ENCODE measurements at regions not wholly inside any gene's neighbourhood (a gene's known extent, or its start where the extent isn't known, plus 50 kb on each side); places are given as distances from the start of the nearest gene placed in this dataset.
"Not testable (repeated sequence)": the region's sequence is repeated elsewhere in the genome, so short reads cannot be mapped to it uniquely, and the experiment has no call there.

- 75% methylated on average over 3 of the region's 5 CpGs for WGBS (ENCODE audit: insufficient coverage)
- H3K4me1 ChIP-seq (ENCODE audit: control insufficient read depth, insufficient read depth, low read length) = no peaks in the 10 kb centered on the region
- no peaks in the 10 kb centered on the region for H3K27me3 ChIP-seq (ENCODE audit: control insufficient read depth, insufficient read depth, low read length)
- no peaks in the 10 kb centered on the region for H3K9me3 ChIP-seq (ENCODE audit: control insufficient read depth, insufficient read depth, low read length)
- no peak overlapping the region for H3K4me3 ChIP-seq (ENCODE audit: low read depth, low read length)
- DNase-seq (ENCODE audit: low read depth in 4 of 6, low spot score in 6 of 6) = no peak
- peaks cover 3% of the 10 kb centered on the region for H3K36me3 ChIP-seq (ENCODE audit: control insufficient read depth, insufficient read depth, low read length)
- no peak overlapping the region for H3K27ac ChIP-seq (ENCODE audit: low read depth, low read length)
Observed at GRCh38 chr13:110989331-110989730, 74.5 kb upstream of the ANKRD10 start.

GRCh38 chr13:110985541-110985940, 70.7 kb upstream of the ANKRD10 start:
- H3K4me1 ChIP-seq (ENCODE audit: control insufficient read depth, insufficient read depth, low read length) = no peaks in the 10 kb centered on the region
- H3K27ac ChIP-seq (ENCODE audit: low read depth, low read length) = no peak overlapping the region
- H3K4me3 ChIP-seq (ENCODE audit: low read depth, low read length) = no peak overlapping the region
- no peaks in the 10 kb centered on the region for H3K27me3 ChIP-seq (ENCODE audit: control insufficient read depth, insufficient read depth, low read length)
- H3K36me3 ChIP-seq (ENCODE audit: control insufficient read depth, insufficient read depth, low read length) = no peaks in the 10 kb centered on the region
- WGBS (ENCODE audit: insufficient coverage) = no CpG with 5 or more reads among the region's 2 CpGs
- H3K9me3 ChIP-seq (ENCODE audit: control insufficient read depth, insufficient read depth, low read length) = no peaks in the 10 kb centered on the region
- DNase-seq (ENCODE audit: low read depth in 4 of 6, low spot score in 6 of 6) = peak in 1 of 6 donors; percentile 7

DNA sequence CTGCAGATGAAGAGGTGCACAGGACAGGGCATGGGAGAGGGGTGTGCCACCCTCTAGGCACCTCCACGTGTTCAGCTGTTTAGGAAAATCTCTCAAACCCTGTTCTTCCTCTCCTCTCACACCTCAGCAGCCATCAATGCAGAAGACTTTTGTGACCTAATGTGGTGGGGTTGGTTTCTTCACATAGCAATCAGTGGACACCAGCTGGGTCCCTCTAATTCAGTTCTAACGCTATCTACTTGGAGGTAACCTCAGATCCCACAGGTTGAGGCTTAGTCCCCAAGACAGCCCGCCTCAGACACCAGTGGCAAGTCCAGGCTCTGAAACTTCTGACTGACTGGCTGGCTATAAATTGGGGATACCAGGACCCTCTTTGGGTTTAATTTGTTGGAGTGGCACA, 69.9 kb upstream of the ANKRD10 start:
- Histone ChIP-seq H3K4me3 (ENCODE audit: low read depth, low read length) (no peak overlapping the region), H3K36me3 (ENCODE audit: control insufficient read depth, insufficient read depth, low read length) (no peaks in the 10 kb centered on the region), H3K4me1 (ENCODE audit: control insufficient read depth, insufficient read depth, low read length) (no peaks in the 10 kb centered on the region), H3K9me3 (ENCODE audit: control insufficient read depth, insufficient read depth, low read length) (no peaks in the 10 kb centered on the region), H3K27ac (ENCODE audit: low read depth, low read length) (no peak overlapping the region), H3K27me3 (ENCODE audit: control insufficient read depth, insufficient read depth, low read length) (no peaks in the 10 kb centered on the region)
- DNase-seq (ENCODE audit: low read depth in 4 of 6, low spot score in 6 of 6) = no peak
- WGBS (ENCODE audit: insufficient coverage) = 65% methylated on average over 2 of the region's 3 CpGs

GRCh38 chr13:110984381-110984780, 69.5 kb upstream of the ANKRD10 start:
- Histone ChIP-seq H3K4me1 (ENCODE audit: control insufficient read depth, insufficient read depth, low read length) (no peaks in the 10 kb centered on the region), H3K27ac (ENCODE audit: low read depth, low read length) (no peak overlapping the region), H3K9me3 (ENCODE audit: control insufficient read depth, insufficient read depth, low read length) (no peaks in the 10 kb centered on the region), H3K4me3 (ENCODE audit: low read depth, low read length) (no peak overlapping the region), H3K27me3 (ENCODE audit: control insufficient read depth, insufficient read depth, low read length) (no peaks in the 10 kb centered on the region), H3K36me3 (ENCODE audit: control insufficient read depth, insufficient read depth, low read length) (no peaks in the 10 kb centered on the region)
- peak in 2 of 6 donors; percentile 14 to 87 for DNase-seq (ENCODE audit: low read depth in 4 of 6, low spot score in 6 of 6)
- 86% methylated on average over 4 of the region's 5 CpGs for WGBS (ENCODE audit: insufficient coverage)

DNA sequence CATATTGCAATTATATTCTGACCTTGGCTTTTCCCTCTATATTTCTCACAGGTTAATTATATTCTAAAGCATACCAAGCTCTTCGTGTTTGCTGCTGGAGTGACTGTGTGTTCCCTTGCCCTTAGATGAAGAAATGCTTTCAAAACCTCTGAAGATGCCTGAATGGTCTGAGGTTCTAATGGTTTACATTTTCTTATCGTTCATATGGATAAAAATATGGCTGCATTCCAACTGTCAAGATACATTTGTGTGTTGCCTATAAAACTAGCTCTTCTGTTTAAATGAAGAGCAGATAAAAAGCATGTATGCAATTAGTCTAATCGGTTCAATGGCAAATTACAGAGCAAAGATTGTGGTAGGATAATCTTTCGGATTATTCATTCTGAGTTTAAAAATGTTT, 68.4 kb upstream of the ANKRD10 start:
- no CpG with 5 or more reads among the region's 4 CpGs for WGBS (ENCODE audit: insufficient coverage)
- Histone ChIP-seq H3K27ac (ENCODE audit: low read depth, low read length) (no peak overlapping the region), H3K27me3 (ENCODE audit: control insufficient read depth, insufficient read depth, low read length) (no peaks in the 10 kb centered on the region), H3K36me3 (ENCODE audit: control insufficient read depth, insufficient read depth, low read length) (no peaks in the 10 kb centered on the region), H3K4me1 (ENCODE audit: control insufficient read depth, insufficient read depth, low read length) (no peaks in the 10 kb centered on the region), H3K4me3 (ENCODE audit: low read depth, low read length) (no peak overlapping the region), H3K9me3 (ENCODE audit: control insufficient read depth, insufficient read depth, low read length) (no peaks in the 10 kb centered on the region)
- peak in 1 of 6 donors; percentile 2 for DNase-seq (ENCODE audit: low read depth in 4 of 6, low spot score in 6 of 6)

DNA sequence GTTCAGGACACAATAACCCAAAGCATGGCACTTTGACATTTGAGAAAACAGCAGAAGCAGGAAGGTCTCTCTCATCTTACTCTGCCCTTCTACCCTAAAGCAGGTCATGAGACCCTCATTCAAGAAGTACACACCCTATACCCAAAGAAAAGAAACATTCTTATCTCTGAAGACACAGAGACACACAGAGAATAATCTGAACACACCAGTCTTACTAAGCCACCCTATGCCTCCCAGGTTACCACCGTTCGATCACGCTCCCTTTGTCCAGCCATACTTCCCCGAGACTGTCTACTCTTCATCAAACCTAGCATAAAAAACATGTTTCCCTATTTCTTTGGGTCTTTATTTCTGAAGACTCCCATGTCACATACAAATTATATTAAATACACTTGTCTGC, 66.5 kb upstream of the ANKRD10 start:
- Histone ChIP-seq H3K4me3 (ENCODE audit: low read depth, low read length) (no peak overlapping the region), H3K36me3 (ENCODE audit: control insufficient read depth, insufficient read depth, low read length) (no peaks in the 10 kb centered on the region), H3K9me3 (ENCODE audit: control insufficient read depth, insufficient read depth, low read length) (no peaks in the 10 kb centered on the region), H3K4me1 (ENCODE audit: control insufficient read depth, insufficient read depth, low read length) (no peaks in the 10 kb centered on the region), H3K27me3 (ENCODE audit: control insufficient read depth, insufficient read depth, low read length) (no peaks in the 10 kb centered on the region), H3K27ac (ENCODE audit: low read depth, low read length) (no peak overlapping the region)
- 94% methylated on average over 4 of the region's 4 CpGs for whole genome bisulfite sequencing (ENCODE audit: insufficient coverage)
- DNase-seq (ENCODE audit: low read depth in 4 of 6, low spot score in 6 of 6) = no peak

GRCh38 chr13:110980921-110981320, 66.1 kb upstream of the ANKRD10 start:
- WGBS (ENCODE audit: insufficient coverage) = 62% methylated on average over 3 of the region's 3 CpGs
- Histone ChIP-seq H3K4me3 (ENCODE audit: low read depth, low read length) (no peak overlapping the region), H3K4me1 (ENCODE audit: control insufficient read depth, insufficient read depth, low read length) (no peaks in the 10 kb centered on the region), H3K9me3 (ENCODE audit: control insufficient read depth, insufficient read depth, low read length) (no peaks in the 10 kb centered on the region), H3K36me3 (ENCODE audit: control insufficient read depth, insufficient read depth, low read length) (no peaks in the 10 kb centered on the region), H3K27ac (ENCODE audit: low read depth, low read length) (no peak overlapping the region), H3K27me3 (ENCODE audit: control insufficient read depth, insufficient read depth, low read length) (no peaks in the 10 kb centered on the region)
- peak in 1 of 6 donors; percentile 14 for DNase-seq (ENCODE audit: low read depth in 4 of 6, low spot score in 6 of 6)

GRCh38 chr13:110979149-110979548, 64.3 kb upstream of the ANKRD10 start:
- H3K27me3 ChIP-seq (ENCODE audit: control insufficient read depth, insufficient read depth, low read length) = not testable (repeated sequence)
- 100% methylated on average over 1 of the region's 5 CpGs for WGBS (ENCODE audit: insufficient coverage)

GRCh38 chr13:110978390-110978789, 63.5 kb upstream of the ANKRD10 start:
- DNase-seq (ENCODE audit: low read depth in 4 of 6, low spot score in 6 of 6) = no peak
- Histone ChIP-seq H3K4me1 (ENCODE audit: control insufficient read depth, insufficient read depth, low read length) (no peaks in the 10 kb centered on the region), H3K4me3 (ENCODE audit: low read depth, low read length) (no peak overlapping the region), H3K27me3 (ENCODE audit: control insufficient read depth, insufficient read depth, low read length) (no peaks in the 10 kb centered on the region), H3K36me3 (ENCODE audit: control insufficient read depth, insufficient read depth, low read length) (no peaks in the 10 kb centered on the region), H3K27ac (ENCODE audit: low read depth, low read length) (no peak overlapping the region), H3K9me3 (ENCODE audit: control insufficient read depth, insufficient read depth, low read length) (no peaks in the 10 kb centered on the region)

More at GRCh38 chr13:110979149-110979548, 64.3 kb upstream of the ANKRD10 start:
- not testable (repeated sequence) for DNase-seq (ENCODE audit: low read depth in 4 of 6, low spot score in 6 of 6); H3K4me1 ChIP-seq (ENCODE audit: control insufficient read depth, insufficient read depth, low read length); H3K27ac ChIP-seq (ENCODE audit: low read depth, low read length); H3K36me3 ChIP-seq (ENCODE audit: control insufficient read depth, insufficient read depth, low read length); H3K9me3 ChIP-seq (ENCODE audit: control insufficient read depth, insufficient read depth, low read length); H3K4me3 ChIP-seq (ENCODE audit: low read depth, low read length)

DNA sequence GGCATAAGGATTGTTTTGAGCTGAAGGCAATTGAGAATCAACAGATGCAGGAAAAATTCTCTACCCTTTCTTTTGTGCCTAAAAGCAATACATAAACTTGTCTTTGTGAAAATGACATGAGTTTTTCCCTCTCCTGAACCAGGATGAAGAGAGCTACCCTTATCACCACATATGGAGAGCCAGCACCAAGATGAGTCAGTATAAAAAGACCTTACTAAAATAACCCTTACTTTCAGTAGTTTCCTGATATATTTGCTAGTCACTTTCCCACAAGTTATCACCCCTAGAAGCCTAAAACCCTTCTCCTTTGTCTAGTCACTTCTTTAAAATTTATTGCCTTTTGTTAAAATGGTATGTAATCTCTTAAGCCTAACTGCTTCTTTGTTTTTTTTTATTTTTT, 61.9 kb upstream of the ANKRD10 start:
- H3K27me3 ChIP-seq (ENCODE audit: control insufficient read depth, insufficient read depth, low read length) = no peaks in the 10 kb centered on the region
- no peaks in the 10 kb centered on the region for H3K36me3 ChIP-seq (ENCODE audit: control insufficient read depth, insufficient read depth, low read length)
- no peak for DNase-seq (ENCODE audit: low read depth in 4 of 6, low spot score in 6 of 6)

More for the DNA sequence above, 61.9 kb upstream of the ANKRD10 start:
- Histone ChIP-seq H3K4me1 (ENCODE audit: control insufficient read depth, insufficient read depth, low read length) (no peaks in the 10 kb centered on the region), H3K9me3 (ENCODE audit: control insufficient read depth, insufficient read depth, low read length) (peaks cover 2% of the 10 kb centered on the region), H3K4me3 (ENCODE audit: low read depth, low read length) (no peak overlapping the region), H3K27ac (ENCODE audit: low read depth, low read length) (no peak overlapping the region)
